KOPT-K1 (cell line): ENCODE measurements at regions not wholly inside any gene's neighbourhood (a gene's known extent, or its start where the extent isn't known, plus 50 kb on each side); places are given as distances from the start of the nearest gene placed in this dataset.

Experiments used
- H3K27ac ChIP-seq: fragments of 200-600 bp; sonication (generic); 2 replicates; pipeline ENCODE4 v1.5.1; 2016; ENCODE audit warnings: antibody characterized with exemption, mild to moderate bottlenecking, low read depth, low read length; ENCODE audit not compliant: poor library complexity, severe bottlenecking
- H3K36me3 ChIP-seq: fragments of 200-600 bp; sonication (generic); 2 replicates; pipeline ENCODE4 v1.5.1; 2017; ENCODE audit warnings: antibody characterized with exemption, mild to moderate bottlenecking, low read length, moderate library complexity; ENCODE audit not compliant: insufficient read depth
- H3K9me3 ChIP-seq: fragments of 200-600 bp; sonication (generic); 2 replicates; pipeline ENCODE4 v1.5.1; 2017; ENCODE audit warnings: antibody characterized with exemption, low read length, mild to moderate bottlenecking; ENCODE audit not compliant: insufficient read depth, poor library complexity, severe bottlenecking

DNA sequence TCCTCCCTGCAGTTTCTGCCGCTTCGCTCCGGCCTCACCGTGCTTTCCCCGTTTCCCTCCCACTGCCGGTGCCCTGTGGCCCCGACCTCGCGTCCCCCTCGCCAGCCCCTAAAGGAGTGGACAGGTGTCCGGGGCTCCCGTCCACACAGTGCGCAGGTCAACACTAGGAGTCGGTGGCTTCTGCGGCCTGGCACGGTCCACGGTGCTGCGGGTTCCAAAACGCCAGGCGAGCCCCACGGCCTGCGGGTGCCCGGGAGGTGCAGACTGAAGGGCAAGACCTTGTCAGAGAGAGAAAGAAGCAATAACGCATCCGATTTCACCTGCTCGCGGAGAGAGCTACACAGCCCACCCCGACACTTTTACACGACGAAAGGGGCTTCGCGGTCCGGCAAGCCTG lies 588.7 kb upstream of the SALL3 start:
- Histone ChIP-seq H3K36me3 (no peaks in the 10 kb centered on the region), H3K9me3 (no peaks in the 10 kb centered on the region), H3K27ac (no peak overlapping the region)

DNA sequence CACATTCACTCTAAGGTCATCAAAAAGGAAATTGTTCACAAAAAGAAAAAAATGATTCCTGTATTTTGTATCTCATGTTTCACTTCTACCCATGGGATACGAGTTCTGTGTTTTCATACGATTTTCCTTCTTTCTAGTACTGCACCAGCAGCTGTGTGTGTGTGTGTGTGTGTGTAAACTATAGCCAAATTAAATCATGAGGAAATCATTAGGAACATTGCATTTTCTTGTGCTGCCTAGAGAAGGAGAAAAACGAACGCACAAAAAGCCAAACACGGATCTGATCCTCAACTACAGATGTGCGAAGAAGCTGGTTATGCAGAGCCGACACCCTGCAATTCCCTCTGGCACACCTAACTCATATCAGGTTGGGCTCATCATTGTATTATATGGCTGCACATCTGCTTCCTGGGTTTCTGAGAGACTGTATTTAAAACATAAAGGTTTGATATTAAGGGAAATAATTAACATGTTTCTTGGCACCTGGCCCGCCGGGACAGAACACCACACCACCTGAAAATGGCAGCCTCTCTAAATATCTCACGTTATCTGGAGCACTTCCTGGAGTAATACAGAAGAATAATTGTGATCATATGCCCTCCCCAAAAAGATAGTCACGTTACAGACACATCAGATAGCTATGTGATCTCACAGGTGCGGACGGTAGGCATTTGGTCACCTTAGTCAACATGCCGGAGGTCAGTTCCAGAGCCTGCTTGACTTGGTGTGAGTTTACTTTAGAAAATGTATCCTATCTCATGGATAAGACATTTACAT lies 586.3 kb upstream of the SALL3 start:
- Histone ChIP-seq H3K36me3 (no peaks in the 10 kb centered on the region), H3K27ac (no peak overlapping the region), H3K9me3 (no peaks in the 10 kb centered on the region)

DNA sequence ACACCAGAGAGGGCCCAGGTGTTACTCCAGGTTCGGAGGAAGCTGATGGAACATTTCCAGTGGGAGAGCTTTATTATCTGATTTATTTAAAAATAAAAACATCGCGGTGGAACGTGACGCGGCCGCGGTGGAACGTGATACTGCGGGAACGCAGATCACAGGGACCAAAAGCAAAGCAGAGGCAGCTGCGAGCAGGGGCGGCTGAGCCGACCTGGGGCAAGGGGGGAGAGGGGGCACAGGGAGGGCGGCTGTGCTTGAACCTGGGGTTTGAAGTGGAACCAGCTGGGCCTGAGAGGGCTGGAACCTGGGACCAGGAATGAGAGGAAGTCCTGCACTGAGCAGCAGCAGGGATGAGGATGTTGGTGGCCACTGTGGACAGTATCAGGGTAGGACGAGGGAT lies 583.5 kb upstream of the SALL3 start:
- Histone ChIP-seq H3K36me3 (no peaks in the 10 kb centered on the region), H3K9me3 (no peaks in the 10 kb centered on the region), H3K27ac (no peak overlapping the region)

DNA sequence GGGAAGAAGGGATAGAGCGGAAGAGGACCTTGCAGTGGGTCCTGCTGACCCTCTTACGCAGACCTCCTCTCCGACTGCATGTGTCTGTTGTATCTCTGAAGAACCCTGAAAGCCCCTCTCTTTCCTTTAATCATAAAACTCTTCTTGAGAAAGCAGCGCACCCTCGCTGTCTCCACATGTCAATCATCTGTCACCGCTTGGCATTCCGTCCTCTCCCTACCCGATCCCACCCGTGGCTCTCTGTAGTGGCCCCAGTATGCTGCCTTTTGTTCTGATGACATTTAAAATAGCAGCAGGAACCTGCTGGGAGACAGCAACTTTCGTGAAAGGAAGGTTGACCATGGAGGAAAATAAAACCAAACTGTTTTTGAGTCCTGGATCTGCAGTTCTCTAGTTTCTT lies 582.9 kb upstream of the SALL3 start:
- H3K27ac ChIP-seq = no peak overlapping the region
- no peaks in the 10 kb centered on the region for H3K36me3 ChIP-seq
- H3K9me3 ChIP-seq = no peaks in the 10 kb centered on the region

DNA sequence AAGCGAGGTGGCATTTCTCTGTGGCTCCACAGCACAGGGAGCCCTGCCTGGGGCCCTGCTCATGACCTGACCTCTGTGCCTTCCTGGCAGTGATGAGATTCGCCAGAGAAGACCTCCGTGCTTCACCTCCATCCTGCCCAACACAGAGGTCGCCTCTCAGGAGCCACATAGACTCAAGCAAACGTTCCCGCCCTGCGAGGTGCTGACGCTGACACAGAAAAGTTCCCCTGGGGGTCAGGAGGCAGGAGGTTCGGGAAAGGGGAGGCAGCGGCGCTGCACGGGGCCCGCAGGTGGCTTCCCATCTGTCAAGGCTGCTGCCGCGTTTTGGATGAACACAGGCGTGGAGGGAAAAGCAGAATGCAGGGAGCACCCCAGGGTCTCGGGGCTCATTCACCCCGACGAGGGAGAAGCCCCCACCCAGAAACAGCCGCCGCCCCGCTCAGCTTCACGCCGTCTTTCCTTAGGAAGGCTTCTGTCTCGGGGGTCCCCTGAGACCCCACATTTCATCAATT lies 579.6 kb upstream of the SALL3 start:
- no peak overlapping the region for H3K27ac ChIP-seq
- no peaks in the 10 kb centered on the region for H3K9me3 ChIP-seq
- no peaks in the 10 kb centered on the region for H3K36me3 ChIP-seq

DNA sequence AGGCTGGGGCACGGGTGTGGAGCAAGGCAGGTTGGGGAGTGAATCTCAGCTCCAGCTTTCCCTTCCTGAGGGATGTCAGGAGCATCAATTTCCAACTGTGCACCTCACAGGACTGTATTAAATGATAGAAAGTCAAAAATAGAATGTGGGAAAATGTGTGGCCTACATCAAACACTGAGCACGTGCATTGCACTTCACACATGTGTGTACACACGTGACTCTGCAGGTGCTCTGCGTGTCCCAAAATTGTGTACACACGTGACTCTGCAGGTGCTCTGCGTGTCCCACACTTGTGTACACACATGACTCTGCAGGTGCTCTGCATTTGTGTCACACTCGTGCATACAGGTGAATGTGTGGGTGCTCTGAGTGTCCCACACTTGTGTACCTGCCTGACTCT lies 577.2 kb upstream of the SALL3 start:
- no peaks in the 10 kb centered on the region for H3K9me3 ChIP-seq
- no peaks in the 10 kb centered on the region for H3K36me3 ChIP-seq
- no peak overlapping the region for H3K27ac ChIP-seq

DNA sequence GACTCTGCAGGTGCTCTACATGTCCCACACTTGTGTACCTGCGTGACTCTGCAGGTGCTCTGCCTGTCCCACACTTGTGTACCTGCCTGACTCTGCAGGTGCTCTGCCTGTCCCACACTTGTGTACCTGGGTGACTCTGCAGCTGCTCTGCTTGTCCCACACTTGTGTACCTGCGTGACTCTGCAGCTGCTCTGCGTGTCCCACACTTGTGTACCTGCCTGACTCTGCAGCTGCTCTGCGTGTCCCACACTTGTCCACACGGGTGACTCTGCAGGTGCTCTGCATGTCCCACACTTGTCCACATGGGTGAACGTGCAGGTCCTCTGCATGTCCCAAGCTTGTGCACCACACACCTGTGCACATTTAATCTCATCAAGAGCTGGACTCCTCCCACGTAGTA lies 576.7 kb upstream of the SALL3 start:
- Histone ChIP-seq H3K27ac (no peak overlapping the region), H3K9me3 (no peaks in the 10 kb centered on the region)

DNA sequence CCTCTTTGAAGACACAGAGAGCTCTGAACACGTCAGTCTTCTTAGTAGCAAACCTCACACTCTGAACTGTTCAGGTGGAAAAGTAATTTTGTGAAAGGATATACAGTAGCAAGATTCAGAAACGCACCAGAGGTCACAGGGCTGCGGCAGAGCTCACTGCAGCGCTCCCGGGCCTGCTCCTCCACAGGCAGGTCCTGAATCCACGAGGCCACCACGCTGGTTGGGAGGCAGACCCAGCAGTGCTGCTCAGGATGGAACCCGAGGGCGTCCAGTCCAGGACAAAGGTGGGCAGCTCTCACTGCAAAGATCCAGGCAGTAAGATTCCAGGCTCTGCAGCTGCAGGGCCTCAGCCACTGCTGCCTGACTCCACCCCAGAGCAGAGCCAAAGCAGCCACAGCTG lies 576.2 kb upstream of the SALL3 start:
- H3K9me3 ChIP-seq = no peaks in the 10 kb centered on the region
- no peak overlapping the region for H3K27ac ChIP-seq
- no peaks in the 10 kb centered on the region for H3K36me3 ChIP-seq

More for the DNA sequence above, 576.7 kb upstream of the SALL3 start:
- no peaks in the 10 kb centered on the region for H3K36me3 ChIP-seq

DNA sequence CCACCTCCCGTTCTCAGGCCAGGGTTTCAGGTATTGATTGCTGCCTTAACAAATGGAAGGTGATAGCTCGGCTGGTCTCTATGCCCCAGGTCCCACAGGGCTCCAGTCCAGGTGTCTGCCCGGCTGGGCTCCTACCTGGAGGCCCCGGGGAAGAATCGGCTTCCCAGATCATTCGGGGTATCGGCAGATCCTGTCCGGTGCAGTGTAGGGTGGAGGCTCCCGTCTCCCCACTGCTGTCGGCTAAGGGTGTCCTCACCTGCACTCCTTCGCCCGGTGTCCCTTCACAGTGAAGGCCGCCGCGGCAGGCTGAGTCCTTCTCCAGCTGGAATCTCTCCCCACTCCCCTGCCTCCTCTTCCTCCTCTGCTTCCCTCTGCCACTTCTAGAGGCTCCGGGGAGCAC lies 573.9 kb upstream of the SALL3 start:
- Histone ChIP-seq H3K27ac (no peak overlapping the region), H3K9me3 (no peaks in the 10 kb centered on the region), H3K36me3 (no peaks in the 10 kb centered on the region)

DNA sequence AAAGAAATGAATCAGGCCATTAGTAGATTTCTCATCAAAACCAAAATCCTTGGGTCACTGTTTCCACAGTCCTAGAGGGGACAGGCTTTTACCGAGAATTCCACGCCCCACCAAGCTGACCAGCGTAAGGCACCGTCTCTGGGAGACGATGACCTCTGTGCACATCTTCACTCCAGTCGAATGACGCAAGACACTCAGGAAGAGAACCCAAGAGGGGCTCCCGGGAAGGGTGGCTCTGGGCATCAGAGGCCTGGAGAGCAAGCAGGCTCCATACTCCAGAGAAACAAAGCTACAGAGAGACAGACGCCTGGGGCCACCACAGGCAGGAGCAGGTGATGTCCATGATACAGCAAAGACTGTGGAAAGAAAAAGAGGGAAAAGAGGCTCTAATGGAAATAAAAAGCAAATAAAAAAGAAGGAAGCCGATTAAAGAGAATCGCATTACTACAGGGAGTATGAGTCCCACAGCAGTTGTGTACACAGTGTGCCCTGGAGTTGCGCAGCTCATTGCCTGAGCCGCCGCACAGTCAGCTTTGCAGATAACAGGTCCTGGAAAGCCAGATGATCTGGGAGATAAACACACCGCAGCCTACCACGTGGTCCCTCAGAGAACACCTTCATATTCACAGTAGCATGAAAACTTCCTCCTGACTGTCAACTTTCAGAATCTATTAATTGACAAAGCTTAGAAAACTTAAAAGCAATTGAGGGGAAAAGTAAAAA lies 572.7 kb upstream of the SALL3 start:
- no peak overlapping the region for H3K27ac ChIP-seq
- H3K9me3 ChIP-seq = no peaks in the 10 kb centered on the region
- no peaks in the 10 kb centered on the region for H3K36me3 ChIP-seq

DNA sequence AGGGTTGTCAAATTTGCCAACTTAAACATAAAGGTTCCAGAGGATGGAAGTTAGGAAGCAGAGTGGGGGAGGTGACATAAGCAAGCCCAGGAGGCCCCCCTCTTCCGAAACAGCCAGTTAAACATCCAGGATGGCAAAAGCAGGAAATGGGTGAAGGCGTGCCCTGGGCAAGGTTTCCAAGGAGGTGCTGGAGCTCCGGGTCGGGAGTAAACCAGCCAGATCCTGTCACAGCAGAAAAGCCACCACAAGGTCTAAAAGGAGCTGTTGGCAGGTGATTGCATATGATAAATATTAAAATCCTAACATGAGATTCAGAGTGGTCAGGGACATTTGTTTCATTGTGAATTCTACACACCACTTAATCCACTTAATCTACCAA lies 572.2 kb upstream of the SALL3 start:
- Histone ChIP-seq H3K9me3 (no peaks in the 10 kb centered on the region), H3K36me3 (no peaks in the 10 kb centered on the region), H3K27ac (no peak overlapping the region)

DNA sequence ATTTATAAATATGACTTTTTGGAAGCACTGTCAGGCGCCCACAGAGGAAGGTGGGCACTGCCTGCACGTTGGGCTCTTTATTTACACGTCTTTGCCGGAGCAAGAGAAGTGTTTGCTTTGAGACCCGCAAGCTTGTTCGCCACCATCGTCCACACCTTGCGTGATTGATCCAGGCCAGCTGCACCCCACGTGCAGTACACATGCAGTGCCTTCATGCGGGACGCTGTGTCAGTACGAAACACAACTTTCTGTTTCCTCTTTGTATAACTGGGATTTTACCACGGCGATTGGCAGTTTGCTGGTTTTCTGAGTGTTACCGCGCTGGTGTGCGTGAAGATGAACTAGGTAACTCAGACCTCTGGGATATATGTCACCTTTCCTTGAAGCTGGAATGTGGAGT lies 571.0 kb upstream of the SALL3 start:
- no peaks in the 10 kb centered on the region for H3K36me3 ChIP-seq
- no peaks in the 10 kb centered on the region for H3K9me3 ChIP-seq
- H3K27ac ChIP-seq = no peak overlapping the region

DNA sequence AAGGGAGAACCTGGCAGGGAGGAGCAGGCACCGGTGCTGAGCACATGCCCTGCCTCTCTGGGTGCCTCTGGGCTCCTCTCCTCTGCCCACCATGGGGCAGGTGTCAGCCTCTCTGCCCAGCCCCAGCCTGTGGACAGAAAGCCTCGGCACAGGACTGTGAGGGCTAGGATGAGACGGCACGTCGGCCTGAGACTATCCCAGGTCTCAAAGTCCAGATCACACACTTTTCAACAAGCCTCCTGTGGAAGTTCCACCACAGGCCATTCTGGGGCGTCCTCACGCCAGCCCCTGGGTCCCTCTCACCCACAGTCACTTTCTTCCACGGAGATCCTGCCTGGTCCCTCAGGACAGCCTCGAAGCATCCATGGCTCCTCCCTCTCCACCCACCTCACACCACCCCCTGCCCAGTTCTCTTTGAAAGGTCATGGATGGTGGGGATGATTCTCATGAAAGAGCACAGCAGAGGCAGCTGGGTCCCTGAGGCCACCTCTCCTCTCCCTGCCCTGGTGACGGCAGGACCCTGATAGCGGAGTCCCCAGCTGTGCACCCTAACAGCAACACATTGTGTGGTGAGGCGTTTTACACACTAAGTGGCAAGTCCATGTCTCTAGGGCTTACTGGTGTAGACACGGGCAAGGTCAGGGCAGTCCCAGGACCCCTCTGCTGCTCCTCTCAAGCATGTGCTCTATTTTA lies 569.4 kb upstream of the SALL3 start:
- Histone ChIP-seq H3K27ac (no peak overlapping the region), H3K36me3 (no peaks in the 10 kb centered on the region), H3K9me3 (no peaks in the 10 kb centered on the region)

DNA sequence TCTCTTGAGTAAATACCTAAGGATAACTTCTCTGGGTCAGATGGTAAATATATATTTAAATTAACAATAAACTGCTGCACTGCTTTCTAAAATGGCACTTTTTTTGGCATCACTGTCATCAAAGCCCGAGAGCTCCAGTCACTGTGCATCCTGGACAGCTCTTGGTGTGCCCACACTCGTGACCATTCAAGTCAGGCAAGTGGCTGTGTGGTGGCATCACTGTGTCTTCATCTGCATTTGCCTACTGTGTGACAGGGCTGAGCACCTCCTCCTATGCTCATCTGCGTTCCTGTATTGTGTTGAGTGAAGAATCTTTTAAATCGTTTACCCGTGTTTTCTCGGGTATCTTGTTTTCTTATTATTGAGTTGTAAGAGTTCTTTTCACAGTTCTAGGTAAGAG lies 568.1 kb upstream of the SALL3 start:
- no peaks in the 10 kb centered on the region for H3K9me3 ChIP-seq
- no peaks in the 10 kb centered on the region for H3K36me3 ChIP-seq
- no peak overlapping the region for H3K27ac ChIP-seq

DNA sequence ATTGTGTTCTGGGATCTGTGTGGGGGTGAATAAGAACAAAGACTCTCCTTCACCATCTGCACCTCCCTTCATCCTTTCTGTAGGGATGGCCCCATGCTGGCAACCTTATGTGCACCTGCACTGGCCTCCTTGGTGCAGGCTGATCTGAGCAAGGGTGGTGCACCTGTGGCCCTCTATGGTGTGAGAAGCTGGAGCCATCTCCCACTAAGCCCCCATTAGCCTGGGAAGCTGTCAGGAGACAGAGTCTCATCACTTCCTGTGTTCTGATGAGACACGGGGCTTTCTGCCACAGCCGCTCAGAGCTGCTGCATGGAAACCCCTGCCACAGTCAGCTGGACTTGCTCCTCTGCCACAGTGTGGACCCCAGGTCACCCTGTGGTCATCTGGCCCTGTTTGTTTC lies 565.3 kb upstream of the SALL3 start:
- Histone ChIP-seq H3K36me3 (no peaks in the 10 kb centered on the region), H3K27ac (no peak overlapping the region), H3K9me3 (no peaks in the 10 kb centered on the region)
